Smooth muscle cell (in vitro differentiated cells): ENCODE measurements at regions not wholly inside any gene's neighbourhood (a gene's known extent, or its start where the extent isn't known, plus 50 kb on each side); places are given as distances from the start of the nearest gene placed in this dataset.

ENCODE experiments used
- DNase-seq: peaks from one replicate; lab custom pipeline; 2025; ENCODE audit not compliant: unreplicated experiment; lab: John Stamatoyannopoulos, UW
- H2AFZ ChIP-seq: fragments of 200-600 bp; sonication (generic); 2 replicates; pipeline ENCODE4 v1.6.0; 2016; ENCODE audit warnings: antibody characterized with exemption, low read depth, mild to moderate bottlenecking
- H3F3A ChIP-seq: fragments of 200-600 bp; sonication (generic); 2 replicates; pipeline ENCODE4 v1.6.0; 2017; ENCODE audit warnings: antibody characterized with exemption, low read depth
- H3K27ac ChIP-seq: fragments of 200-600 bp; sonication (generic); 2 replicates; pipeline ENCODE4 v1.5.1; 2016; ENCODE audit warnings: low read depth, mild to moderate bottlenecking
- H3K27me3 ChIP-seq: fragments of 200-600 bp; sonication (generic); 2 replicates; pipeline ENCODE4 v1.6.1; 2016; ENCODE audit warnings: low read depth, mild to moderate bottlenecking
- H3K36me3 ChIP-seq: fragments of 200-600 bp; sonication (generic); 2 replicates; pipeline ENCODE4 v1.5.1; 2016; ENCODE audit warnings: low read depth
- H3K4me1 ChIP-seq: fragments of 200-600 bp; sonication (generic); 2 replicates; pipeline ENCODE4 v1.5.1; 2016; ENCODE audit warnings: low read depth
- H3K4me2 ChIP-seq: fragments of 200-600 bp; sonication (generic); 2 replicates; pipeline ENCODE4 v1.6.0; 2016; ENCODE audit warnings: mild to moderate bottlenecking
- H3K4me3 ChIP-seq: fragments of 200-600 bp; sonication (generic); 2 replicates; pipeline ENCODE4 v1.5.1; 2016; ENCODE audit warnings: mild to moderate bottlenecking
- H3K79me2 ChIP-seq: fragments of 200-600 bp; sonication (generic); 2 replicates; pipeline ENCODE4 v1.6.0; 2016; ENCODE audit warnings: low read depth, mild to moderate bottlenecking
- H3K9ac ChIP-seq: fragments of 200-600 bp; sonication (generic); 2 replicates; pipeline ENCODE4 v1.6.0; 2016; ENCODE audit warnings: low read depth
- H3K9me3 ChIP-seq: fragments of 200-600 bp; sonication (generic); replicated peaks from 2 replicates; pipeline ENCODE4 v1.5.1; 2016; ENCODE audit warnings: low read depth
- H4K20me1 ChIP-seq: fragments of 200-600 bp; sonication (generic); 2 replicates; pipeline ENCODE4 v1.6.0; 2016; ENCODE audit warnings: low read depth
- WGBS: methylation state at CpG from one replicate; pipeline ENCODE4 v1.1.7; 2016; ENCODE audit warnings: low lambda C conversion rate; 5-methylcytosine and 5-hydroxymethylcytosine counted together
- TF ChIP-seq, protein P1 (sequence below): fragments of 200-600 bp; sonication (generic); IDR thresholded peaks from 2 replicates; pipeline ENCODE4 v1.5.1; 2017; ENCODE audit warnings: borderline replicate concordance, mild to moderate bottlenecking, antibody characterized with exemption; ENCODE audit not compliant: insufficient read depth, poor library complexity, severe bottlenecking

DNA sequence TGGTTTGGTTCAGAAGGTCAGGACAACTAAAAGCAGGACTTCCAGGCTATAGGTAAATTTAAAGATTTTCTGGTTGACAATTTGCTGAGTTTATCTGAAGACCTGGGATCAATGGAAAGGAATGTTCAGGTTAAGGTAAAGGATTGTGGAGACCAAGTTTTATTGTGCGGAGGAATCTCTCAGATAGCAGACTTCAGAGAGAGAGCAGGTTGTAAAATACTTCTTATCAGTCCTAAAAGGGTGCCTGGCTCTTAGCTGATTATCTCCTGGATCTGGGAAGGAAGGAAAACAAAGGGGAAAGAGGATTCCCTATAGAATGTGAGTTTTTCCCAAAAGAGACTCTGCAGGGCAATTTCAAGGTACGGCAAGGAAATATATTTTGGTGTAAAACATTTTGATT, 851.5 kb downstream of the DACH1 start:
- TF ChIP-seq, protein P1, sequence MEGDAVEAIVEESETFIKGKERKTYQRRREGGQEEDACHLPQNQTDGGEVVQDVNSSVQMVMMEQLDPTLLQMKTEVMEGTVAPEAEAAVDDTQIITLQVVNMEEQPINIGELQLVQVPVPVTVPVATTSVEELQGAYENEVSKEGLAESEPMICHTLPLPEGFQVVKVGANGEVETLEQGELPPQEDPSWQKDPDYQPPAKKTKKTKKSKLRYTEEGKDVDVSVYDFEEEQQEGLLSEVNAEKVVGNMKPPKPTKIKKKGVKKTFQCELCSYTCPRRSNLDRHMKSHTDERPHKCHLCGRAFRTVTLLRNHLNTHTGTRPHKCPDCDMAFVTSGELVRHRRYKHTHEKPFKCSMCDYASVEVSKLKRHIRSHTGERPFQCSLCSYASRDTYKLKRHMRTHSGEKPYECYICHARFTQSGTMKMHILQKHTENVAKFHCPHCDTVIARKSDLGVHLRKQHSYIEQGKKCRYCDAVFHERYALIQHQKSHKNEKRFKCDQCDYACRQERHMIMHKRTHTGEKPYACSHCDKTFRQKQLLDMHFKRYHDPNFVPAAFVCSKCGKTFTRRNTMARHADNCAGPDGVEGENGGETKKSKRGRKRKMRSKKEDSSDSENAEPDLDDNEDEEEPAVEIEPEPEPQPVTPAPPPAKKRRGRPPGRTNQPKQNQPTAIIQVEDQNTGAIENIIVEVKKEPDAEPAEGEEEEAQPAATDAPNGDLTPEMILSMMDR: no peak
- H3K9me3 ChIP-seq: no peaks in the 10 kb centered on the region
- H3K27ac ChIP-seq: no peak overlapping the region
- H3F3A ChIP-seq: no peaks in the 10 kb centered on the region
- no peaks in the 10 kb centered on the region for H3K4me1 ChIP-seq
- H3K4me2 ChIP-seq: peak overlapping the region; percentile 75
- WGBS: 23% methylated on average over 2 of the region's 2 CpGs
- peak overlapping the region; percentile 38 for H3K4me3 ChIP-seq
- peak overlapping the region; percentile 94 for H2AFZ ChIP-seq
- no peaks in the 10 kb centered on the region for H3K79me2 ChIP-seq
- no peaks in the 10 kb centered on the region for H4K20me1 ChIP-seq
- H3K27me3 ChIP-seq: no peaks in the 10 kb centered on the region
- H3K9ac ChIP-seq: peak overlapping the region; percentile 36
- no peaks in the 10 kb centered on the region for H3K36me3 ChIP-seq
- no peak for DNase-seq

DNA sequence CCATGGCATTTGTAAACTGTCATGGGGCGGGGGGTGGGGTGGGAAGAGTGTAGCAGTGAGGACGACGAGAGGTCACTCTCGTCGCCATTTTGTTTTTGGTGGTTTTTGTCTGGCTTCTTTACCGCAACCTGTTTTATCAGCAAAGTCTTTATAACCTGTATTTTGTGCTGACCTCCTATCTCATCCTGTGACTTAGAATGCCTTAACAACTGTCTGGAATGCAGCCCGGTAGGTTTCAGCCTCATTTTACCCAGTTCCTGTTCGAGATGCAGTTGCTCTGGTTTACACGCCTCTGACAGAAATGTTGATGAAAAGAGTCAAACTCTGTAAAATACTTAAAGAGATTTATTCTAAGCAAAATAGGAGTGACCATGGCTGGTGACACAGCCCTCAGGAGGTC, 852.0 kb downstream of the DACH1 start:
- peak overlapping the region; percentile 75 for H3K4me2 ChIP-seq
- H3K36me3 ChIP-seq: no peaks in the 10 kb centered on the region
- no peaks in the 10 kb centered on the region for H3K79me2 ChIP-seq
- peak overlapping the region; percentile 36 for H3K9ac ChIP-seq
- H4K20me1 ChIP-seq: no peaks in the 10 kb centered on the region
- TF ChIP-seq, protein P1: no peak
- H3K4me1 ChIP-seq: no peaks in the 10 kb centered on the region
- H3K4me3 ChIP-seq: peak overlapping the region; percentile 38
- no peak for DNase-seq
- H3K27me3 ChIP-seq: no peaks in the 10 kb centered on the region
- H2AFZ ChIP-seq: peak overlapping the region; percentile 94
- 35% methylated on average over 9 of the region's 9 CpGs for WGBS
- H3K27ac ChIP-seq: peak overlapping the region; percentile 30
- no peaks in the 10 kb centered on the region for H3K9me3 ChIP-seq
- no peaks in the 10 kb centered on the region for H3F3A ChIP-seq

DNA sequence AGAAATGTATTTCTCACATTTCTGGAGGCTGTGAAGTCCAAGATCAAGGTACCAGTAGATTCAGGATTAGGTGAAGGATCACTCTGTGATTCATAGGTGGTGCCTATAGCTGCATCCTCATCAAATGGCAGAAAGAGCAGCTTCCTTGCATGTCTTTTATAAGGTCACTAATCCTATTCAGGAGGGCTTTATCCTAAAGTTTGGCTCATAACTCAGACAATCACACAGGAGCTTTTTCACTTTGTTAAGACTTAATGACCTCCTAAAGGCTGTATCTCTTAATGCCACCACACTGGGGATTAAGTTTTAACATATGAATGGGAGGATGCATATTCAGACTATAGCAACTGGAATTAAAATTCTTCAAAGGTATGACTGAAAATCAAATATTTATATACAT, 861.1 kb downstream of the DACH1 start:
- Histone ChIP-seq H3K36me3 (no peaks in the 10 kb centered on the region), H3K9me3 (no peaks in the 10 kb centered on the region), H2AFZ (no peak overlapping the region), H3K27me3 (no peaks in the 10 kb centered on the region), H3K4me1 (no peaks in the 10 kb centered on the region), H3F3A (no peaks in the 10 kb centered on the region), H3K4me2 (no peak overlapping the region), H3K9ac (no peak overlapping the region), H4K20me1 (no peaks in the 10 kb centered on the region), H3K27ac (no peak overlapping the region), H3K79me2 (no peaks in the 10 kb centered on the region), H3K4me3 (no peak overlapping the region)
- TF ChIP-seq, protein P1: no peak
- DNase-seq: no peak

DNA sequence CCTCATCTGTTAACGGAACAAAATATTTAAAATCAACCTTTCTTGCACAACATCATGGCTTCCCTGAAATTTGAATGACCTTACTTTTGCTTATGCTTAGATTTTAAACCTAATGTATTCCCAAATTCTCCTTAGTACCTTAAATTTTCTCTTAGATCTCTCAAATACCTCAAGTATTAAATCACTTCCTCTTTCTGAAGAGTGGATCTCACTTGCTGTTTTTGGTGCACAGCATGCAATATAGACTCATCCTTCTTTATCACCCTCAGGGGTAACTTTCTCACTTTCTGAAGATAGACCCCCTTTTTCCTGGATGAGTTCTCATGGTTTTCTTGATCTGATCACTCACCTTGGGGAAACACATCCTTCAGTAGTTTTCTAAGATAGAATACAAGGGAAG, 871.7 kb downstream of the DACH1 start:
- TF ChIP-seq, protein P1: no peak
- no peaks in the 10 kb centered on the region for H3K9me3 ChIP-seq
- no peaks in the 10 kb centered on the region for H4K20me1 ChIP-seq
- H3K36me3 ChIP-seq: no peaks in the 10 kb centered on the region
- H3K4me2 ChIP-seq: no peak overlapping the region
- H3K79me2 ChIP-seq: no peaks in the 10 kb centered on the region
- H3F3A ChIP-seq: no peaks in the 10 kb centered on the region
- H3K27ac ChIP-seq: no peak overlapping the region
- H3K27me3 ChIP-seq: no peaks in the 10 kb centered on the region
- 81% methylated on average over 1 of the region's 1 CpG for WGBS
- no peaks in the 10 kb centered on the region for H3K4me1 ChIP-seq
- no peak for DNase-seq
- H3K4me3 ChIP-seq: no peak overlapping the region
- no peak overlapping the region for H3K9ac ChIP-seq
- H2AFZ ChIP-seq: peak overlapping the region; percentile 31
